HG02642 (cell line): ENCODE measurements at regions not wholly inside any gene's neighbourhood (a gene's known extent, or its start where the extent isn't known, plus 50 kb on each side); places are given as distances from the start of the nearest gene placed in this dataset.
"Not testable (repeated sequence)": the region's sequence is repeated elsewhere in the genome, so short reads cannot be mapped to it uniquely, and the experiment has no call there.

Experiments used
- ATAC-seq: cut with Tn5 transposase; IDR thresholded peaks from one replicate; pipeline ENCODE4 v1.9.1; 2021; ENCODE audit warnings: mild to moderate bottlenecking; ENCODE audit not compliant: unreplicated experiment, poor library complexity

GRCh38 chr9:71514344-71514975, 253.9 kb downstream of the CEMIP2 start:
- no peak for ATAC-seq

- no peak for ATAC-seq
Observed at GRCh38 chr9:71509054-71509453, 259.3 kb downstream of the CEMIP2 start.

DNA sequence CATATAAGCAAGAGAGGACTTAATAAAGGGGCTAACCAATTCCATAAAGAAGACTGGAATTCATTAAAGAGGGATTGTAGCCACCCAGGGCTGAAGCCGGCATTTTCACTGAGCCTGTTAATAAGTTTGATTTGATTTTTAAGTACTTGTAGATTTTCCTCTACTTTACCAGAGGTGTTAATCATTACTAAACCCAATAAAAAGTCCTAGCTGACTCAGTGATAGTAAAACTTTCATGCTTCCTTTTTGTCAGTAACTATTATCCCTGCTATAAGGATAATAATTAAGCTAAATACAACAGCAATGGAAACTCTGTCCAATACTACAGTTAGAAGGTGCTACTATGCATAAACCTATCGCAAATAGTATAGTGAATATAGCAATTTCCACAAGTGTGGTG, 260.2 kb downstream of the CEMIP2 start:
- not testable (repeated sequence) for ATAC-seq

GRCh38 chr9:71506821-71507220, 261.5 kb downstream of the CEMIP2 start:
- ATAC-seq = no peak

DNA sequence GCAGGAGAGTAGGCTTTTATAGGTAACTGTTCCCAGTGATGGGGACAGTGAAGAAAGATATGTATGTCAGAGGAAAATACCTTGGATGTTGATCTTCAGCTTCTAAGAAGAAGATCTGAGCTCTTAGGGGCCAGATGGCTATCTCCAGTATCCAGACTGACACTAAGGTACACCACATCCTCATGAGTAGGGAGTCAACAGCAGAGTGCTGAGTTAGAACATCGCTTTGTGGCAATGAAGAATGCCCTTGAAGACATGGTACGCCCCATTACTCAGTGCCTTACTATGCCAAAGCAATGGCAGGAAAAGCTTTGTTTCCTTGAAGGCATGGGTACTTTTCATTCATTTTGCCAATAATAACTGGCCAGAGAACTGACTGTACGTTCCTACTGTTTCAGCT, 263.7 kb downstream of the CEMIP2 start:
- no peak for ATAC-seq

DNA sequence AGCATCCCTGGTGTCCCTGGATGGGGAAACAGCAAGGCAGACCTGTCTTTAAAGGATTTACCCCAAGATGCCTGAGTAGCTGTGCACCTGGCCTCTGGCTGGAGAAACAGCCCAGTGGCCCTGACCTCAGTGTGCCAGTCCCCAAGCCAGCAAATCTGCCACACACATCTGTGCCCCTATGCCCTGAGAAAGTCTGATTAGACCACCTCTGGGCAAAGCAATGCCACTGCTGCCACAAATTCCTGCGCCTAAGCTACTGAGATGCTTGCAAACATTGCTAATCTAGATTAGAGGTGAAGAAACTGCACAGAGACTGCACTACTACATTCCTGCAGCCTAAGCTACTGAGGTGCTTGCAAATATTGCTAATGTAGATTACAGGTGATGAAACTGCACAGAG, 269.6 kb downstream of the CEMIP2 start:
- ATAC-seq = no peak

DNA sequence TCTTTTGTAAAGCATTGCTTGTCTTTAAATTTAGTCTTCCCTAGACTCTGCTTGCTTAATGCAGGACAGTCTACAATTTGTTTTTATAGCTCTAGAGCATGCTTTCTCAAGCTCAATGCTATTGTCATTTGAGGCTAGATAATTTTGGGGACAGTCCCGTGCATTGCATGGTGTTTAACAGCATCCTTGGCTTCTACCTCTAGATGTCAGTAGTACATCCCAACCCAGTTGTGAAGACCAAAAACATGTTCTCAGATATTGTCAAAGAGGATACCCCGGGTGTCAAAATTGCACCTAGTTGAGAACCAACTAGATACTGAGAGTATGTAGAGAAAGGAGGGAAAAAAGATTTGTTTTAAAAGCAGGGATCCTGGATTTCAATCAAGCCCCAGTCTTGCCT, 277.5 kb downstream of the CEMIP2 start:
- ATAC-seq = no peak

DNA sequence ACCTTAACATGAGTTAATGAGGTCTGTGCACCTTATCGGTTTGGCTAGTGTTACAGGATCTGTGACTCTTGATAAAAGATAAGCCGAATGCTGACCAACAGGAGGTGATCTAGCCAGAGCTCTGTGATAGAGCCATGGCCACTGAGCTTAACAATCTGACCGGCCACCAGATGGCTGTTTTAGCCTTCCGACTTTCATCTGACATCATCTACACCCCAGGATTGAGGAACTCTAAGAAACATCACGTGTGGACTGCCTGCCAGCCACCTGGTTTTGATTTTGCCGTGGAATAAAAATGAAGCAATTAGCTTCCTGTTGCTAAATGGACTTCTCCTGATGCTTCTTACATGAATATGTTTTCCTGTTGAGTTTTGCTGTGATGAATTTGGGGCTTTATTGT, 281.3 kb downstream of the CEMIP2 start:
- ATAC-seq = no peak

DNA sequence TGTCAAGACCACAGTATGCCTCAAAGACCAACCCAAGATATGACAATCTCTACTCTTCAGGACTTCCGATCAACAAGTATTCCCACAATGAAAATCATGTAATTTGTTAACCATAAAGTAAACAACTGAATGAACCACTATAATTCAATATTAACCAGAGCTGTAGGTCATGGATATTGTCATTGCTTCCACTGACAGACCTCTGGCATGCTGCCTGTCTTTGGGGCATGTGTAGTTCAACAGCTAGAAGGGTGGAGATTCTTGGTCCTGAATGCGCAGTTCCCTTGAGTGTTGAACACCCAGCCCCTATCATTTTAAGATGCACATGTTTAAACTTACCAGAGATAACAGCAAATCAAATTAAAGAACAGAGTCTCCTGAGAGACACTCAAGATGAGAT, 283.0 kb downstream of the CEMIP2 start:
- no peak for ATAC-seq

DNA sequence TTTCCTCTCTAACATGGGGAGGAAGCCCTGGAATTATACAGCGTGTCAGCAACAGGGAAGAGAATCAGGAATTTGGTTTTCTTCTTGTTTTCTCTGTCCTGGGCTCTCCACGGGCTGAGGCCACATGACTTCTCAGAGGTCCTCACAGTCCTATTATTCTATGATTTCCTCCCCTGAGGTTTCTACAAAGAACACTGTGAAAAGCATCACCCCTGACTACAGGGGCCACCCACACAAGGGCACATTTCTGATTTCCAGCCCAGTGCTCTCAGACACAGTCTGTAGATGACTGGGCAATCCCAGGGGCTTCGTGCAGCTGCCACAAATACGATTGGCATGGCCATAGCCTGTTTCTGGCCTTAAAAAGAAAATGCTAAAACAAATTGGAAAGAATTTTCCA, 284.9 kb downstream of the CEMIP2 start:
- ATAC-seq = no peak

DNA sequence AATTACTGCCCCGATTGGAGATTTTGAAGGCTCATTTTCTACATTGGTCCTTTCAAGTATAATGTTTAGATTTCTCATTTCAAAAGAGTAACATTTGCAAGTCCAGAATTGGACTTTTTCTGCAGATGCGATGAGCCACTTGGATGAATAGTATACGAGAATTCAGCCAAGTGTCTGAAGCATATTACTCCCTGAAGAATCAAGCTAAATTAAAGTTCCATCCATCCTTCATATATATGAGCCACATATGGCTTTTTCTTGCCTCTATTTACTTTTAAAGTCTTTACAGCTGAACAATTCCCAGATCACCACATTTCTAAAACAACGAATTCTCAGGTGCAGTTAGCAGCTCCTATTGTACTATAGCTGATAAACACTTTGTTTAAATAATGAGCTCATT, 288.7 kb downstream of the CEMIP2 start:
- no peak for ATAC-seq

DNA sequence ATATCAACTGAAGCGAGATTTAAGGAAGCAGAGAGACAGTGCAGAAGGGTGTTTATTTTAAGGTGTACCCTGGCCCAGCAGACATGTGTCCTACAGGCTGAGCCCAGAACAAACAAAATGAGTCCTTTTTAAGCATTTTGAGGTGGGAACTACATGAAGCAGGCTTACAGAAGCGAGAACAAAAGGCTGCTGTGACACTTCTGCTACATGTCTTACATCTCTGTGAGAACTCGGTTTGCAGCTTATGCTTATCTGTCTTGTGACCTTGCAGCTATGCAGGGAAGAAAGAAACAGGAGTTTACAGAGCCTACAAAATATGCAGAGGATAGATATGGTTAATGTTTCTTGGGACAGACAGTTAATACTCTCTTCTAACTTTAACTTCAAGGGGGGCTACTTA, 295.9 kb downstream of the CEMIP2 start:
- ATAC-seq = no peak

DNA sequence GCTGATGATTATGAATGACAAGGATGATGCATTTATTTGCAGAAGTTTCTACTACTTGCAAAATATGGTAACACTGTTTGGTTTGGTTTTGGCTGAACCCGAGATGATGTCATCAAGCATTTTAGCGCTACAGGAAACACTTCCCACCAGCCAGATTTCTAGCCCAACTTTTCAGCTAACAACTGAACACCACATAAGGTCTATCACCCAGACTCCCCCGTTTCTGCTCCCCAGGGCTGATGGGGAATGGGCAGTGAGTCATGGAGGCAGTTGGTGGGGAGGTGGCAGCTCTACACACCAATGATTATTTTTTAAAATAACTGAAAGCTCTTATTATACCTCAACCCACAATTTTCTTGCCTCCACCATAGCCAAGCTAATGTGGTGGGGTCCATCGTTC, 302.9 kb downstream of the CEMIP2 start:
- no peak for ATAC-seq

DNA sequence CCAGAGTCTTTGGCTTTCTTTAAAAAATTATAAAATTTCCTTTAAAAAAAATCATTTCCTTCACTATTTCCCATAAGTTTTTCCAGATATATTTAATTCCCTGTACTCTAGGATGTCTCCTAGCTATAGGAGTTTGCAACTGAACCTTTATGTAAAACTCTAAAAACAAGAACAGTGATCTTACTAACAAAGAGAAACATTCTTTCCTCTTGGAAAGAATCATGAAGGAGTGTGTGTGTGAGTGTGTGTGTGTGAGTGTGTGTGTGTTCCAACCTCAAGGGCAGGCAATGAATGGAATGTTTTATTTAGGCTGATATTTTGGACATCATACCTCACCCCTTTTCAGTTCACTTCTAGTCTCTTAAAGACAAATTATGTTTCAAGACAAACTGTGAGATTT, 309.2 kb downstream of the CEMIP2 start:
- no peak for ATAC-seq

DNA sequence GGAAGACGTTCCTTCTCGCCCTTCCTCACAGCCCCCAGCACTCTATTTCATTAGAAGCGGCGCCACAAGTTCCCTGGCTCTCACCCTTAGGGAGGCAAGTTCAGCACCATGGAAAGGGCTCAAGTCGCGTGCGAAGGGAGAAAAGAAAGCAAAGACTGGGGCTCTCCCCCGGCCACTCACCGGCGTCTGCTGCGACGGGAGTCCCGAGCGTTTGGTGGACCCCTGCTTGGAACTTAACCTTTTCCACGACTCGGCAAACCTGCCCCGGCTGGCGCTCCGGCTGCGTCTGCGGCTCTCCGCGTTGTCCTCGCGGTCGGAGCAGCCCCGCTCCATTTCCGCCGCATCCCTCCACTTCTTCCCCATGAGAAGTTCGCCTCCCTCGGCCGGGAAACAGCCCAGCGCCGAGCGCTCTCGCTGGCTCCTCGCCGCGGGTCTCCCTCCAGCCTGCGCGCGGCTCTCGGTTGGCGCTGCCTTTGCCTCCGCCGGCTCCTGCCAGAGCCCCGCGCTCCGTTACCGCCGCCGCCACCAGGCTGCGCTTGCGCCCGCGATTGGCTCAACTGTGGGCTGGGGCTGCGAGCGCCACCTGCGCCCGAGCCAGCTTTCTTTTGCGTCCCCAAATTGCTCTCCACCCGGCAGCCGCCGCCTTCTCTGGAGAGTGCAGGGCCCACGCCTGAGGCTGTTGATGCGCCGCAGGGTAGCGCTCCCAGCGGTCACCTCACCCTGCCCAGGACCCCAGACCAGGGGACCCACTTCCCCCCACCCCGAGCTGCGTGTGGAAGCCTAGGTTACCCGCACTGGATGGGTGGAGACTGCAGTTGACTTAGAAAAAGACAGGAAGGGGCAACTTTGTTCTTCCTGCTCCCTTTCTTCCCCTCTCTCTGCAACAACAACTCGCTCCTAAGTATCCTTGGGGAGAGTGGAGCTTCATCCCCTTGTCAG, 321.6 kb downstream of the CEMIP2 start:
- peak; percentile 86 for ATAC-seq

- no peak for ATAC-seq
Observed at GRCh38 chr9:71446106-71446472, 322.2 kb downstream of the CEMIP2 start.

DNA sequence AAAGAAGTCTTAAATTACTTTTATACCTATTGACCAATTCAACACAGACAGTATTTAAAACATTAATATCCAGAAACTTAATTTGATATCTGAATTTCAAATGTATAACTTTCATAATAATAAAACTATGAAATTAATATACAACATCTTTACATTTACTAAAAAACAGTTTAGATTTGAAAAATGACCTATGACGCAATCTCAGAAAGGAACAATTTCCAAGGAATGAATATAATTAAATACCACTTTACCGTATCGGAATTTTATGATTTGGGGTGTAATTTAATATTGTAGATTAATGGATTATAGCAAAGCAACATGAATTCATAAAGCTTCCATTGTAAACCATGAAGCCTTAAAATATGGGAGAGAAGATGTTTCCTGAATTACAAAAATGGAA, 321.5 kb upstream of the TRPM3 start:
- no peak for ATAC-seq

- no peak for ATAC-seq
Observed at GRCh38 chr9:71441266-71441665, 319.8 kb upstream of the TRPM3 start.

GRCh38 chr9:71431931-71432330, 310.5 kb upstream of the TRPM3 start:
- ATAC-seq = no peak

- not testable (repeated sequence) for ATAC-seq
Observed at GRCh38 chr9:71407341-71407740, 285.9 kb upstream of the TRPM3 start.

DNA sequence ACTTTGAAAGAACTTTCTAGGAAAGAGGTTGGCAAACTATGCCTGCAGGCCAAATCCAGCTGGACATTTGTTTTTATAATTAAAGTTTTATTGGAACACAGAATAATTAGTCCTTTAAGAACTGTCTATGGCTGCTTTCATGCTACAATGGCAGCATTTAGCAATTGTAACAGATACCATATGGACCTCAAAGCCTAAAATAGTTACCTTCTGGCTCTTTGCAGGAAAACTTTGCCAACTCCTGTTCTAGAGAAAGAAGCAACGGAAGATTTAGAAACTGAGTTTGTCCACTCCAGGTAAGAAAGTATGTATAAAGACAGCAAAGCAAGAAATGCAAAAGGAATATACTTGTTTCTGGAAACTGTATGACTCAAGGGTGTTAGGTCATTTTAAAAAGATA, 281.7 kb upstream of the TRPM3 start:
- ATAC-seq = no peak

DNA sequence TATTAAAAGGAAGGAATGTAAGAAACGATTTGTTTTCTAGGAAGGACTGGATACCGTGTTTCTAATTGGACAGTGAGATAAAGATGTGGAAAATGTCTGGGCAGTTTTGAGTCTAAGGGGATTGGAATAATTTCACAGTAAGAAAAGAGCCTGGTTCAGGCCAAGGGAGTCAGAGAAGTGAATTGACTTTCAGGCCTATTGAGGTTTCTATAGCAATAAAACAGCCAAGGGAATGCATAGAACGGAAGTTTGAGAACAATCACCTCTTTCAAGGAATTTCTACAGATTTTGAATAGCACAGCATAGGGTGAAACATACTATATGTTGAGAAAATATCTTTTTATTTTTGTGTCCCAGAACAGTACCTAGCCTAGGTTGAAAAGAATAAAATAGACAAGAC, 271.6 kb upstream of the TRPM3 start:
- no peak for ATAC-seq
